Kidney (tissue), 13 donors: ENCODE measurements at regions not wholly inside any gene's neighbourhood (a gene's known extent, or its start where the extent isn't known, plus 50 kb on each side); places are given as distances from the start of the nearest gene placed in this dataset.
A peak's percentile ranks its signal among the peaks of the same experiment; 100 is the strongest.

Experiments used
- DNase-seq, 5 donors: peaks; one replicate each; pipeline ENCODE4 v3.0.0-alpha.2; 2013 to 2020
- FAIRE-seq: peaks from 2 replicates; lab custom pipeline; 2012; peaks lifted over from hg19 to GRCh38; lab: Jason Lieb, UNC
- H3K27ac ChIP-seq, 2 donors: one replicate each; pipeline ENCODE4 v1.7.0; 2013; ENCODE audit warnings: low read depth in 2 of 2, low read length in 2 of 2, inconsistent platforms in 1 of 2
- H3K27me3 ChIP-seq: one replicate; pipeline ENCODE4 v1.7.1; 2013; ENCODE audit warnings: low read length, inconsistent platforms; ENCODE audit not compliant: control insufficient read depth, insufficient read depth
- H3K36me3 ChIP-seq, 3 donors: one replicate each; pipeline versions ENCODE4 v1.7.0 to v1.7.1; 2013; ENCODE audit warnings: low read length in 3 of 3, control low read depth in 1 of 3, inconsistent platforms in 1 of 3; ENCODE audit not compliant: insufficient read depth in 3 of 3, control insufficient read depth in 2 of 3
- H3K4me1 ChIP-seq, 3 donors: one replicate each; pipeline versions ENCODE4 v1.7.0 to v1.7.1; 2013; ENCODE audit warnings: low read length in 3 of 3, inconsistent platforms in 1 of 3, low read depth in 1 of 3; ENCODE audit not compliant: control insufficient read depth in 2 of 3, insufficient read depth in 2 of 3
- H3K4me3 ChIP-seq, 3 donors: one replicate each; pipeline versions ENCODE4 v1.7.0 to v1.8.1; 2013; ENCODE audit warnings: low read length in 3 of 3, control low read depth in 1 of 3, inconsistent platforms in 1 of 3
- H3K9ac ChIP-seq, 3 donors: one replicate each; pipeline versions ENCODE4 v1.7.0 to v1.7.1; 2013; ENCODE audit warnings: low read length in 3 of 3, control low read depth in 1 of 3, inconsistent platforms in 1 of 3
- H3K9me3 ChIP-seq, 3 donors: one replicate each; pipeline versions ENCODE4 v1.7.0 to v1.7.1; 2013; ENCODE audit warnings: low read length in 3 of 3, control low read depth in 1 of 3, inconsistent platforms in 1 of 3; ENCODE audit not compliant: control insufficient read depth in 2 of 3, insufficient read depth in 1 of 3
- intact Hi-C: fragments of 100-400 bp; cut with DNase I; formaldehyde crosslinking; loops from one replicate; pipeline ENCODE4 v1.11.1; 2022
- TF ChIP-seq, protein P1 (sequence below): IDR thresholded peaks from 3 replicates; pipeline ENCODE4 v1.5.1; 2012; ENCODE audit warnings: mild to moderate bottlenecking, moderate library complexity, borderline replicate concordance; ENCODE audit not compliant: insufficient read depth; ENCODE audit errors: extremely low read depth
- donor health status: control.
- donor health status: control.
- donor health status: control.
- donor health status: control.
- donor health status: control.
- donor health status: DM: yes; HTN: yes; CAD: no.
- donor health status: Normal renal cell carcinoma (clear cell type).

DNA sequence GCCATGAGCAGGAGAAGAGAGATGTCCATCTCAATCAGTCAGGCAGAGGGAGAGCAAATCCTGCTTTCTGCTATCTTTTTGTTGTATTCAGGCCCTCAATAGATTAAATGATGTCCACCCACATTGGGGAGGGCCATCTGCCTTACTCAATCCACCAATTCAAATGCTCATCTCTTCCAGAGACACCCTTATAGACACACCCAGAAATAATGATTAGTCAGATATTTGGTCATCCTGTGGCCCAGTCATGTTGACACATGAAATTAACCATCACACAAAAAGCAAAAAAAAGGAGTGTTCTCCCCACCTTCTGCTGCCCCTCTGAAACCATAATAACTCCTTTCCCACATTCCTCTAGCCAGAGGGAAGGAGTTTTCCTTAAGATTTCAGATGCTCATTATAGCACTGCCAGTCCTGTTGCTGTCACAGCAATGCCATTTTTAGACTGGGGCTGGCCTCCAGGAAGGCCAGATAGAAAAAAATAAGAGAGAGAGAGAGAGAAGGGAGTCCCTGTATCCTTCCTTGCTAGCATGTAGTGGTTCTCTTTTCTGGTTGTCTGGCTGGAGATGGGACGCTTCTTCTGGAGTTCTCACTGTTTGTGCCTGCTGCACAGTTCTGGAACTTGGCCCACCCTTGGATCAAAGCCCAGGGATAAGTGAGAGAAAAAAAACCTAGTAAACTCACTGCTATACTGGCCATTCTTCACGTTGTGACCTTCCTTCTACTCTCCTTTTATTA is 177.7 kb downstream of the RBM46 start:
- Histone ChIP-seq H3K27me3 (no peaks in the 10 kb centered on the region), H3K36me3 (no peaks in the 10 kb centered on the region), H3K9me3 (no peaks in the 10 kb centered on the region), H3K9ac (no peak overlapping the region), H3K4me1 (no peaks in the 10 kb centered on the region), H3K4me3 (no peak overlapping the region), H3K27ac (no peak overlapping the region)
- intact Hi-C loops: no loop called here
- TF ChIP-seq, protein P1, sequence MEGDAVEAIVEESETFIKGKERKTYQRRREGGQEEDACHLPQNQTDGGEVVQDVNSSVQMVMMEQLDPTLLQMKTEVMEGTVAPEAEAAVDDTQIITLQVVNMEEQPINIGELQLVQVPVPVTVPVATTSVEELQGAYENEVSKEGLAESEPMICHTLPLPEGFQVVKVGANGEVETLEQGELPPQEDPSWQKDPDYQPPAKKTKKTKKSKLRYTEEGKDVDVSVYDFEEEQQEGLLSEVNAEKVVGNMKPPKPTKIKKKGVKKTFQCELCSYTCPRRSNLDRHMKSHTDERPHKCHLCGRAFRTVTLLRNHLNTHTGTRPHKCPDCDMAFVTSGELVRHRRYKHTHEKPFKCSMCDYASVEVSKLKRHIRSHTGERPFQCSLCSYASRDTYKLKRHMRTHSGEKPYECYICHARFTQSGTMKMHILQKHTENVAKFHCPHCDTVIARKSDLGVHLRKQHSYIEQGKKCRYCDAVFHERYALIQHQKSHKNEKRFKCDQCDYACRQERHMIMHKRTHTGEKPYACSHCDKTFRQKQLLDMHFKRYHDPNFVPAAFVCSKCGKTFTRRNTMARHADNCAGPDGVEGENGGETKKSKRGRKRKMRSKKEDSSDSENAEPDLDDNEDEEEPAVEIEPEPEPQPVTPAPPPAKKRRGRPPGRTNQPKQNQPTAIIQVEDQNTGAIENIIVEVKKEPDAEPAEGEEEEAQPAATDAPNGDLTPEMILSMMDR: no peak
- DNase-seq (peak in 1 of 5 donors; percentile 24), FAIRE-seq (no peak)

DNA sequence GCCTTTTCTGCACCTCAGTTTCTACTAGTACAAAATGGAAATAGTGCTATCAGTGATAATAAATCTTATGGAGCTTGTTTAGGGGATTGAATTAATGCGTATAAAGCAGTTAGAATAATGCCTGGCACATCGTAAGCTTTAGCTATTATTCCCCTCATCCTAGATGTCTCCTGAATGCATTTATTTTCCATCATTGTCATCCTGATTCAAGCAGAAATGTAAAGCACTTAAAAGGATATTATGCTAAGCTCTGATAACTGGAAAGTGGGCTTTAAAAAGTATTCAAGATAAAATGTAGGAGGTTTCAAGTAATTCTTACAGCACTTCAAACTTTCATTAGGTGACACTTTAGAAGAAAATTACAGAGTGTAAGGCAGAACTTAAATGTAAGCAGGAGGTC is 178.7 kb downstream of the RBM46 start:
- intact Hi-C loops: no loop called here
- H3K27ac ChIP-seq: no peak overlapping the region
- no peak overlapping the region for H3K4me3 ChIP-seq
- no peak overlapping the region for H3K9ac ChIP-seq
- no peaks in the 10 kb centered on the region for H3K9me3 ChIP-seq
- TF ChIP-seq, protein P1: no peak
- no peaks in the 10 kb centered on the region for H3K4me1 ChIP-seq
- no peaks in the 10 kb centered on the region for H3K36me3 ChIP-seq
- no peaks in the 10 kb centered on the region for H3K27me3 ChIP-seq
- FAIRE-seq (no peak), DNase-seq (no peak)

GRCh38 chr4:154960476-154960875 is 179.4 kb downstream of the RBM46 start:
- Histone ChIP-seq H3K4me3 (no peak overlapping the region), H3K27ac (no peak overlapping the region), H3K9me3 (no peaks in the 10 kb centered on the region), H3K9ac (no peak overlapping the region), H3K27me3 (no peaks in the 10 kb centered on the region), H3K36me3 (no peaks in the 10 kb centered on the region), H3K4me1 (no peaks in the 10 kb centered on the region)
- TF ChIP-seq, protein P1: no peak
- FAIRE-seq (no peak), DNase-seq (no peak)
- intact Hi-C loops: no loop called here
